ENCODE measurements at regions not wholly inside any gene's neighbourhood (a gene's known extent, or its start where the extent isn't known, plus 50 kb on each side); places are given as distances from the start of the nearest gene placed in this dataset.
"Not testable (repeated sequence)": the region's sequence is repeated elsewhere in the genome, so short reads cannot be mapped to it uniquely, and the experiment has no call there.

- no peak for DNase-seq
Observed at GRCh38 chr7:145916776-145917175, 199.8 kb upstream of the CNTNAP2 start.

DNA sequence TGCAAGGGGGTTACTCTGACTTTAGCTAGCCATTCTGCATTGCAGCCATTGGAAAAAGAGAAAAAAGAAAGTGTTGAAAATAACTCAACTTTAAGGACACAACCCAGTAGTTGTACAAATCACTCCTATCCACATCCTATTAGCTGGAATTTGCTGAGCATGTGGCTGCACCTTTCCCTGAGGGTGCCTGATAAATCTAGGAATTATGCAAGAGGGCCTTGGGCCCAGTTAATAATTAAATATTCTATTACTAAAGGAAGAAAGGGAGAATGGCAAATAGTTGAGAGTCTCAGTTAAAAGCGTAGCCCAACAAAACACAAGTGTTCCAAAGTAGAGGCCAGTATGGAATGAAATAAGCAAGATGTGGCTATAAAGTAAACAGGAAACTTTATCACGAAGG lies 200.9 kb upstream of the CNTNAP2 start:
- DNase-seq = no peak

DNA sequence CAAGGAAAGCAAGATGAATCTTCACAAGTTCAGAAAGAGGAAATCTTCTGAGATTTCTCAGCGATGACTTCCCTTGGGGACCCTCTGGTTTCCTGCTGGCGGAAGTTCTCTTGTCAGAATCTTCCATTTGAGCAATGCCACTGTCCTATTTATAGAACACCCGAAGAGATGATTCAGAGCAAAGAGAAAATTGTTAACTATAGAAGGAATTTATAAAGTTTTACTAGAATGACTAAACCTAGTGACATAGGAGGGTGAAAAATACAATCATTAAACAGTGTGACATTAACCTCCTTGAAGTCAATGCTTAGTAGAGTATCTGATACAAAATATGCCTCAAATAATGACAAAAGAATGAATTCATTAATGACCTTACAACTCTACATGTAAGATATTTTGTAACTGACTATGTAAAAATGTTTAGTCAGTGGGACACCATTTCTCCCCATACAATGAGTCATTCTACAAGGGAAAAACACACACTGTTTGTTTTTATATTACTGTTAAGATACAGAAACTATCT lies 206.5 kb upstream of the CNTNAP2 start:
- no peak for DNase-seq

DNA sequence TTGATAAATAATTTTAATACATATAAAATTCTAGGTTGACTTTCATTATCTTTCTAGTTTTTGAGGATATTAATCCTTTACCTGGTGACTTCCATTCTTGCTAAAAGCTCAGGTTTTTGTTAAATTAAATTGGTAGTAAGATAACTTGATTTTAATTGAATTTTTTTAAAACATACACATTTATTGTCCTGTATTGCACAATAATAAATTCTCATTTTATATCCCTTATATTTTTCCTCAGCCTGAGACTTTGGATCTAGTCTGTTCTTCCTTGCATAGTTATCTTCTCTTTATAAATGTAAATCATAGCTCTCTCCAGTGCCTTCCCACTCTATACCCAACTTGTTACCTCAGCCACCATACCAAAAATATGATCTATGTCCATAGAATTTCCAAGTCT lies 212.9 kb upstream of the CNTNAP2 start:
- no peak for DNase-seq

DNA sequence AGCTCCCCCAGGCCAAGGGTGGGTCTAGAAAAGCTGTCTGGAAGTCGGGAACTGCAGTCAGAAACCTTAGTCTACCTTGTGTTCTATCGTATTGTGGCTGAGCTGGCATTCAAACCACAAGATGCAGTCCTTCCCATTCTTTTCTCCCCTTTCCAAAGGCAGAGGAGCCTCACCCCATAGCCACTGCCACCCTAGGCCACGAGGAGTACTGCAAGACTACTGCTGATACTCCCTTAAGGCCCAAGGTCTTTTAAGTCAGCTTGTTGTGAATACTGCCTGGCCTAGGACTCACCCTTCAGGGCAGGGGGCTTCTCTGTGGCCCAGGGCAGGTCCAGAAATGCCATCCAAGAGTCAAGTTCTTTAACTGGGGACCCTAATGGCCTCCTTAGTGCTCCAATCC lies 214.5 kb upstream of the CNTNAP2 start:
- DNase-seq = no peak

- no peak for DNase-seq
Observed at GRCh38 chr7:145899938-145900337, 216.7 kb upstream of the CNTNAP2 start.

GRCh38 chr7:145893925-145894535 lies 222.6 kb upstream of the CNTNAP2 start:
- DNase-seq = peak; percentile 30

DNA sequence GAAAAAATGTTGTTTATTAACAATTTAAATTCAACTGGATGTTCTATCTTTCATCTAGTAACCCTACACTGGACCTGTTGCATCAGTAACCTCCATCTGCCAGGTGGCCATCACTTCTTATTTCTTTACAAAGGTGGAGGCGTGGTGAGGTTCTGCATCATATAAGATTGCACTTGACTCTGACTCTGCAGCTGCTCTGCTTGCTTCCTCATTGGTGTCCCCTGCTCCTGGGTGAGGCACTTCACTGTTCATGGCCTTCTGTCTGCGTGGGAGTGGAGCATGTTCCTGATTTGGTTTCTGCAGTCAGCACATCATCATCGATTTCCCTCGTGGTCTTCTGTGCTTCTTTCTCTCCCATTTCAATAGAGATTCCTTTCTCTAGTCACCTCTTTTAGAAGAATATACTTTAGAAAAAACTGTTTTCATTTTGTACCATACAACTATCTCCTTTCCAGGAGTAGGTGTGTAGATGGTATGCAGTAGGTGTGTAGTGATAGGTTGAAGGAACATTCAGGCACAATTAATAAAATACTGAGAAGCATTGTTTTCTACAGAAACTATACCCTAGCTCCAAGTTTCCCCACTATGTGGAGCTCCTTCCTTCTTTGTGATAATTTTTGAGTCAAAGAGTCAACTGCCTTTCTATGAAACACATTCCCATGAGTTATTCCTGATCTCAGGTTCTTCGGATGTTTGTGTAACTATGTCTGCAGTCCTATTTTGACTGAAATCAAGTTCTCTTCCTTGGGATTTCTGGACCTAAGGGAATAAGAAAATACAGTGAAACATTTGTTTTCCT lies 231.7 kb upstream of the CNTNAP2 start:
- DNase-seq = peak; percentile 6

DNA sequence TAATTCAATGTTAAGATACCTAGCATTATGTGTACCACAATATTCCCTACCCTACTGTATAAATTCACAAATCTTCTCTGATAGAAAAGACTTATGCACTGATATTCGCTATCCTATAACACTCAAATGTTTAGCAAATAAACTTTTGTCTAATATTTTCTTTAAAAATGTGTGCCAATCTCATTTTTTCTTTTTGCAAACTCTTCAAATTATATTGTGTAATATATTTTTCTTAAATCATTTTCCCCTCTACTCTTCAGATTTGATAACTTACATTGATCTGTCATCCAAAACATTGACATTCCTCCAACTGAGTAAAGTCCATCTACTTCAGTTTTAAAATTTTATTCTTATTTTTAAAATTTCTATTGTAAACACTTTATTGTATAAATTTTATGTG lies 240.2 kb upstream of the CNTNAP2 start:
- no peak for DNase-seq

GRCh38 chr7:145875267-145875666 lies 241.3 kb upstream of the CNTNAP2 start:
- DNase-seq = no peak

- no peak for DNase-seq
Observed at GRCh38 chr7:145868935-145869334, 247.7 kb upstream of the CNTNAP2 start.

DNA sequence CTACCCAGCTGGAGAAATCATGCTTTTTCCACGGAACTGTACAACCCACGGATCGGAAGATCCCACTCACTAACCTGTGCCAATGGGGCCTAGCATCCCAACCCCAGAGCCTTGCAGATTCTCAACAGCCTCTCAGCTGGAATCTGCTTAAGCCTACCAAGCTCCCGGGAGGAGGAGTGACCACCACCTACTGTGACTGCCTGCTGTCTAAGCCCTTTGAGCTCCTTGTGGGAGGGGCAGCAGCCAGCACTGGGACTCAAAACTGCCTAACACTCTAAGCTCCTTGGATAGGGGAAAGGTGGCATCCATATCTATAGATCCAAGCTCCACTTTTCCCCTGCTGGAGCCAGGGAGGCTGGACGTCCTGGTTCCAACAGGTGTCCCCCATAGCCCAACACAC lies 254.4 kb upstream of the CNTNAP2 start:
- DNase-seq = no peak

GRCh38 chr7:145860809-145861208 lies 255.8 kb upstream of the CNTNAP2 start:
- DNase-seq = no peak

- DNase-seq = no peak
Observed at GRCh38 chr7:145850636-145851035, 266.0 kb upstream of the CNTNAP2 start.

DNA sequence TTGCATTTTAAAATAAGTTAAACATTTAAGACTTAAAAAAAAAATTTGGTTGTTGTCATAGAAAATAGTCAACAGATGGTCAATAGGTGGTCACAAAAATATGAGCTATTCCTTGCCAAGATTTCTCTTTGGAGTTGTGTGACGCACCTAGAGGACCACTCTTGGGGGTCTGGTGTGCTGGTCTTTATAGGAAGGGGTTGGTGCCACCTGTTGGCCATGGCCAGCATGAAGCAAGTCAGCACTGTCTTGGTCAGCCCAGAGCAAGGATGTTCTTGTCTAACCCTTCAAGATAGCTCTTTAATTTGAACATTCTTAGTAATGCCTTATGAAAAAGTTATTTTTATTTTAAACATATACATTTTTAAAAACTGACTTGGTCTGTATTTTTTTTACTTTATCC lies 267.9 kb upstream of the CNTNAP2 start:
- no peak for DNase-seq

- no peak for DNase-seq
Observed at GRCh38 chr7:145845345-145845744, 271.3 kb upstream of the CNTNAP2 start.

DNA sequence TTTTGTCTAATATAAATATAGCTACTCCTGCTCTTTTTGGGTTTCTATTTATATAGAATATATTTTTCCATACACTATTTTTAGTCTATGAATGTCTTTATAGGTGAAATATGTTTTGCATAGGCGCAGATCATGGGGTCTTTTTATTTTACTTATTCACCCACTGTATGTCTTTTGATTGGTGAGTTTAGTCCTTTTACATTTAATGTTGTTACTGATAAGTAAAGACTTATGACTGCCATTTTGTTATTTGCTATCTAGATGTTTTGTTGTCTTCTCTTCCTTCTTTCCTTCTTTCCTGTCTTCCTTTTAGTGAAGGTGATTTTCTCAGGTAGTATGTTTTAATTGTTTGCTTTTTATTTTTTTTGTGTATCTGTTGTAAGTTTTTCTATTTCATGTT lies 276.8 kb upstream of the CNTNAP2 start:
- no peak for DNase-seq

- DNase-seq = no peak
Observed at GRCh38 chr7:145831616-145832206, 284.9 kb upstream of the CNTNAP2 start.

GRCh38 chr7:145817687-145818086 lies 298.9 kb upstream of the CNTNAP2 start:
- DNase-seq = no peak

DNA sequence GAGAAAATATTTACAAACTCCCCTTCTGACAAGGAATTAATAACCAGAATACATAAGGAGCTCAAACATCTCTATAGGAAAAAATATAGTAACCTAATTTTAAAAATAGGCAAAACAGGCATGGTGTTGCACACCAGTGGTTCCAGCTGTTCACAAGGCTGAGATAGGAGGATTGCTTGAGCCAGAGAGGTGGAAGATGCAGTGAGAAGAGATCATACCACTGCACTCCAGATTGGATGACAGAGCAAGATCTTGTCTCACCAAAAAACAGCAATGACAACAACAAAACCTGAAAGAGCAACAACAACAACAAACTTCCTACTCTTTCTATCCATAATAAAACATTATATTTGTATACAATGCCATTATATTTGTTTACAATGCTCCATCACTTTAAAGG lies 304.4 kb upstream of the CNTNAP2 start:
- no peak for DNase-seq

DNA sequence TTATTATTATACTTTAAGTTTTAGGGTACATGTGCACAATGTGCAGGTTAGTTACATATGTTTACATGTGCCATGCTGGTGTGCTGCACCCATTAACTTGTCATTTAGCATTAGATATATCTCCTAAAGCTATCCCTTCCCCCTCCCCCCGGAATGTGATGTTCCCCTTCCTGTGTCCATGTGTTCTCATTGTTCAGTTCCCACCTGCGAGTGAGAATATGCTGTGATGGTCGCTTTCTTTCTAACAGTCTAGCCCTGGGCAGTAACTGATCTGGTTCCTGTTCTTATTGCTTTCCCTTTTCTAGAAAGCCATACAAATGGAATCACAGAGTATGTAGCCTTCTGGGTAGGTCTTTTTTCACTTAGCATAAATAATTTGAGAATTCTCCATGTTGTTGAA lies 311.1 kb upstream of the CNTNAP2 start:
- not testable (repeated sequence) for DNase-seq

GRCh38 chr7:145797507-145797906 lies 319.1 kb upstream of the CNTNAP2 start:
- no peak for DNase-seq

DNA sequence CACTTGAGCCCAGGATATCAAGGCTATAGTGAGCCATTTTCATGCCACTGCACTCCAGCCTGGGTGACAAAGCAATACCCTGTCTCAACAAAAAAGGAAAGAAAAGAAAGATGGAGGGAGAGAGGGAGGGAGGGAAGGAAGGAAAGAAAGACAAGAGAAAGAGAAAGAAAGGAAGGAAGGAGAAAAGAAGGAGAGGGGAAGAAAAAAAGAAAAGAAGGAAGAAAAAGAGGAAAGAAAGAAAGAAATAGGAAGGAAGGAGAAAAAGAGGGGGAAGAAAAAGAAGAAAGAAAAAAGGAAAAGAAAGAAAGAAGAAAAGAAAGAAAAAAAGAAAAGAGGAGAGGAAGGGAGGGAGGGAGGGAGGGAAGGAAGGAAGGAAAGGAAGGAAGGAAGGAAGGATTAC lies 321.5 kb upstream of the CNTNAP2 start:
- no peak for DNase-seq

Data from OCI-M1 (cell line).